Lung microvascular endothelial cell (primary cell): ENCODE measurements at regions not wholly inside any gene's neighbourhood (a gene's known extent, or its start where the extent isn't known, plus 50 kb on each side); places are given as distances from the start of the nearest gene placed in this dataset.
A peak's percentile ranks its signal among the peaks of the same experiment; 100 is the strongest.

Experiments used
- DNase-seq, 2 donors: peaks; one replicate each; pipeline versions ENCODE4 v3.0.0 to v3.0.0-alpha.2; 2010; ENCODE audit warnings: low read depth in 2 of 2

- DNase-seq = no peak
Observed at GRCh38 chr16:86864586-86864985, 286.2 kb downstream of the FOXL1 start.

- peak in 1 of 2 donors; percentile 96 for DNase-seq
Observed at GRCh38 chr16:86865851-86866662, 287.7 kb downstream of the FOXL1 start.

- DNase-seq = no peak
Observed at GRCh38 chr16:86866986-86867722, 288.8 kb downstream of the FOXL1 start.

- DNase-seq = no peak
Observed at GRCh38 chr16:86868070-86868469, 289.7 kb downstream of the FOXL1 start.

- DNase-seq = no peak
Observed at GRCh38 chr16:86868786-86869185, 290.4 kb downstream of the FOXL1 start.

- DNase-seq = no peak
Observed at GRCh38 chr16:86869288-86870022, 291.1 kb downstream of the FOXL1 start.

GRCh38 chr16:86870380-86870779 is 292.0 kb downstream of the FOXL1 start:
- no peak for DNase-seq

- no peak for DNase-seq
Observed at GRCh38 chr16:86872131-86872530, 293.8 kb downstream of the FOXL1 start.

- no peak for DNase-seq
Observed at GRCh38 chr16:86872833-86873232, 294.5 kb downstream of the FOXL1 start.

- DNase-seq = peak; percentile 56 to 67
Observed at GRCh38 chr16:86874141-86874540, 295.8 kb downstream of the FOXL1 start.

GRCh38 chr16:86876499-86876898 is 298.1 kb downstream of the FOXL1 start:
- DNase-seq = no peak

- no peak for DNase-seq
Observed at GRCh38 chr16:86877108-86877507, 298.8 kb downstream of the FOXL1 start.

- DNase-seq = no peak
Observed at GRCh38 chr16:86877835-86878234, 299.5 kb downstream of the FOXL1 start.

- peak in 1 of 2 donors; percentile 76 for DNase-seq
Observed at GRCh38 chr16:86878236-86879080, 300.1 kb downstream of the FOXL1 start.

GRCh38 chr16:86879268-86879667 is 300.9 kb downstream of the FOXL1 start:
- DNase-seq = no peak

GRCh38 chr16:86880316-86881117 is 302.2 kb downstream of the FOXL1 start:
- DNase-seq = no peak

GRCh38 chr16:86881118-86881510 is 302.8 kb downstream of the FOXL1 start:
- DNase-seq = no peak

GRCh38 chr16:86881861-86882273 is 303.5 kb downstream of the FOXL1 start:
- DNase-seq = no peak

GRCh38 chr16:86882586-86883280 is 304.4 kb downstream of the FOXL1 start:
- DNase-seq = peak; percentile 44 to 52
